ENCODE measurements at regions not wholly inside any gene's neighbourhood (a gene's known extent, or its start where the extent isn't known, plus 50 kb on each side); places are given as distances from the start of the nearest gene placed in this dataset.

GRCh38 chr20:47849596-47849995 lies 64.3 kb upstream of the SULF2 start:
- ChIA-PET POLR2A (no interaction called here), CTCF (no interaction called here)
- Mint-ChIP-seq H3K27me3 (ENCODE audit: low read depth) (no peaks in the 10 kb centered on the region), H3K4me3 (no peak overlapping the region), H3K4me1 (peaks cover under 1% of the 10 kb centered on the region), H3K9me3 (peaks cover 17% of the 10 kb centered on the region), H3K27ac (no peak overlapping the region), H3K36me3 (peaks cover 6% of the 10 kb centered on the region)
- ATAC-seq (no peak), DNase-seq (ENCODE audit: low spot score) (no peak)
- TF ChIP-seq, protein P1, sequence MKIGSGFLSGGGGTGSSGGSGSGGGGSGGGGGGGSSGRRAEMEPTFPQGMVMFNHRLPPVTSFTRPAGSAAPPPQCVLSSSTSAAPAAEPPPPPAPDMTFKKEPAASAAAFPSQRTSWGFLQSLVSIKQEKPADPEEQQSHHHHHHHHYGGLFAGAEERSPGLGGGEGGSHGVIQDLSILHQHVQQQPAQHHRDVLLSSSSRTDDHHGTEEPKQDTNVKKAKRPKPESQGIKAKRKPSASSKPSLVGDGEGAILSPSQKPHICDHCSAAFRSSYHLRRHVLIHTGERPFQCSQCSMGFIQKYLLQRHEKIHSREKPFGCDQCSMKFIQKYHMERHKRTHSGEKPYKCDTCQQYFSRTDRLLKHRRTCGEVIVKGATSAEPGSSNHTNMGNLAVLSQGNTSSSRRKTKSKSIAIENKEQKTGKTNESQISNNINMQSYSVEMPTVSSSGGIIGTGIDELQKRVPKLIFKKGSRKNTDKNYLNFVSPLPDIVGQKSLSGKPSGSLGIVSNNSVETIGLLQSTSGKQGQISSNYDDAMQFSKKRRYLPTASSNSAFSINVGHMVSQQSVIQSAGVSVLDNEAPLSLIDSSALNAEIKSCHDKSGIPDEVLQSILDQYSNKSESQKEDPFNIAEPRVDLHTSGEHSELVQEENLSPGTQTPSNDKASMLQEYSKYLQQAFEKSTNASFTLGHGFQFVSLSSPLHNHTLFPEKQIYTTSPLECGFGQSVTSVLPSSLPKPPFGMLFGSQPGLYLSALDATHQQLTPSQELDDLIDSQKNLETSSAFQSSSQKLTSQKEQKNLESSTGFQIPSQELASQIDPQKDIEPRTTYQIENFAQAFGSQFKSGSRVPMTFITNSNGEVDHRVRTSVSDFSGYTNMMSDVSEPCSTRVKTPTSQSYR (CRISPR knock-in tag; IDR thresholded peaks at IDR 0.05) = no peak
- TF ChIP-seq GTF2I (CRISPR knock-in tag; conservative IDR thresholded peaks at IDR 0.05) = no peak
- TF ChIP-seq, protein P2, sequence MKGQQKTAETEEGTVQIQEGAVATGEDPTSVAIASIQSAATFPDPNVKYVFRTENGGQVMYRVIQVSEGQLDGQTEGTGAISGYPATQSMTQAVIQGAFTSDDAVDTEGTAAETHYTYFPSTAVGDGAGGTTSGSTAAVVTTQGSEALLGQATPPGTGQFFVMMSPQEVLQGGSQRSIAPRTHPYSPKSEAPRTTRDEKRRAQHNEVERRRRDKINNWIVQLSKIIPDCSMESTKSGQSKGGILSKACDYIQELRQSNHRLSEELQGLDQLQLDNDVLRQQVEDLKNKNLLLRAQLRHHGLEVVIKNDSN (CRISPR knock-in tag; IDR thresholded peaks at IDR 0.05) = no peak
- TF ChIP-seq, protein P3, sequence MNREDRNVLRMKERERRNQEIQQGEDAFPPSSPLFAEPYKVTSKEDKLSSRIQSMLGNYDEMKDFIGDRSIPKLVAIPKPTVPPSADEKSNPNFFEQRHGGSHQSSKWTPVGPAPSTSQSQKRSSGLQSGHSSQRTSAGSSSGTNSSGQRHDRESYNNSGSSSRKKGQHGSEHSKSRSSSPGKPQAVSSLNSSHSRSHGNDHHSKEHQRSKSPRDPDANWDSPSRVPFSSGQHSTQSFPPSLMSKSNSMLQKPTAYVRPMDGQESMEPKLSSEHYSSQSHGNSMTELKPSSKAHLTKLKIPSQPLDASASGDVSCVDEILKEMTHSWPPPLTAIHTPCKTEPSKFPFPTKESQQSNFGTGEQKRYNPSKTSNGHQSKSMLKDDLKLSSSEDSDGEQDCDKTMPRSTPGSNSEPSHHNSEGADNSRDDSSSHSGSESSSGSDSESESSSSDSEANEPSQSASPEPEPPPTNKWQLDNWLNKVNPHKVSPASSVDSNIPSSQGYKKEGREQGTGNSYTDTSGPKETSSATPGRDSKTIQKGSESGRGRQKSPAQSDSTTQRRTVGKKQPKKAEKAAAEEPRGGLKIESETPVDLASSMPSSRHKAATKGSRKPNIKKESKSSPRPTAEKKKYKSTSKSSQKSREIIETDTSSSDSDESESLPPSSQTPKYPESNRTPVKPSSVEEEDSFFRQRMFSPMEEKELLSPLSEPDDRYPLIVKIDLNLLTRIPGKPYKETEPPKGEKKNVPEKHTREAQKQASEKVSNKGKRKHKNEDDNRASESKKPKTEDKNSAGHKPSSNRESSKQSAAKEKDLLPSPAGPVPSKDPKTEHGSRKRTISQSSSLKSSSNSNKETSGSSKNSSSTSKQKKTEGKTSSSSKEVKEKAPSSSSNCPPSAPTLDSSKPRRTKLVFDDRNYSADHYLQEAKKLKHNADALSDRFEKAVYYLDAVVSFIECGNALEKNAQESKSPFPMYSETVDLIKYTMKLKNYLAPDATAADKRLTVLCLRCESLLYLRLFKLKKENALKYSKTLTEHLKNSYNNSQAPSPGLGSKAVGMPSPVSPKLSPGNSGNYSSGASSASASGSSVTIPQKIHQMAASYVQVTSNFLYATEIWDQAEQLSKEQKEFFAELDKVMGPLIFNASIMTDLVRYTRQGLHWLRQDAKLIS (CRISPR knock-in tag; IDR thresholded peaks at IDR 0.05; ENCODE audit: borderline replicate concordance) = no peak
- TF ChIP-seq EMX1 (CRISPR knock-in tag; IDR thresholded peaks at IDR 0.05) = no peak
- TF ChIP-seq, protein P4, sequence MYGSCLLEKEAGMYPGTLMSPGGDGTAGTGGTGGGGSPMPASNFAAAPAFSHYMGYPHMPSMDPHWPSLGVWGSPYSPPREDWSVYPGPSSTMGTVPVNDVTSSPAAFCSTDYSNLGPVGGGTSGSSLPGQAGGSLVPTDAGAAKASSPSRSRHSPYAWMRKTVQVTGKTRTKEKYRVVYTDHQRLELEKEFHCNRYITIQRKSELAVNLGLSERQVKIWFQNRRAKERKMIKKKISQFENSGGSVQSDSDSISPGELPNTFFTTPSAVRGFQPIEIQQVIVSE (CRISPR knock-in tag; IDR thresholded peaks at IDR 0.05; ENCODE audit: borderline replicate concordance) = no peak
- TF ChIP-seq E2F4 (CRISPR knock-in tag; IDR thresholded peaks at IDR 0.05; ENCODE audit: borderline replicate concordance, low read depth) = no peak
- TF ChIP-seq MAX (CRISPR knock-in tag; IDR thresholded peaks at IDR 0.05) = no peak
- no peak for TF ChIP-seq AR (CRISPR knock-in tag; IDR thresholded peaks at IDR 0.05)
- TF ChIP-seq JAZF1 (CRISPR knock-in tag; IDR thresholded peaks at IDR 0.05) = no peak
- TF ChIP-seq RORB (CRISPR knock-in tag; IDR thresholded peaks at IDR 0.05) = no peak
- no peak for TF ChIP-seq FOXP1 (CRISPR knock-in tag; IDR thresholded peaks at IDR 0.05; ENCODE audit: borderline replicate concordance)
- no peak for TF ChIP-seq TEAD4 (CRISPR knock-in tag; IDR thresholded peaks at IDR 0.05)
- TF ChIP-seq GRHL2 (CRISPR knock-in tag; IDR thresholded peaks at IDR 0.05; ENCODE audit: insufficient replicate concordance, severe bottlenecking) = no peak
